Left cardiac atrium (tissue), 4 donors: ENCODE measurements at regions not wholly inside any gene's neighbourhood (a gene's known extent, or its start where the extent isn't known, plus 50 kb on each side); places are given as distances from the start of the nearest gene placed in this dataset.

ENCODE experiments used
- ATAC-seq, 2 donors: fragments of 200-7000 bp; cut with Tn5 transposase; one replicate each; pipeline ENCODE4 v1.9.1; 2020; ENCODE audit warnings: mild to moderate bottlenecking in 2 of 2, moderate library complexity in 2 of 2
- DNase-seq: peaks from one replicate; pipeline ENCODE4 v3.0.0-alpha.2; 2020
- intact Hi-C, 2 donors: fragments of 100-400 bp; cut with DNase I; formaldehyde crosslinking; loops; one replicate each; pipeline versions ENCODE4 v1.14.1 to v1.15.1; 2022 to 2023
- donor health status: DM: no; HTN: yes; CAD: no.
- donor health status: DM: no; HTN: yes; CAD: no; lungs with severe emphysema.
- donor health status: DM: yes; HTN: yes; CAD: no.
- donor health status: Dilated cardiomyopathy.

DNA sequence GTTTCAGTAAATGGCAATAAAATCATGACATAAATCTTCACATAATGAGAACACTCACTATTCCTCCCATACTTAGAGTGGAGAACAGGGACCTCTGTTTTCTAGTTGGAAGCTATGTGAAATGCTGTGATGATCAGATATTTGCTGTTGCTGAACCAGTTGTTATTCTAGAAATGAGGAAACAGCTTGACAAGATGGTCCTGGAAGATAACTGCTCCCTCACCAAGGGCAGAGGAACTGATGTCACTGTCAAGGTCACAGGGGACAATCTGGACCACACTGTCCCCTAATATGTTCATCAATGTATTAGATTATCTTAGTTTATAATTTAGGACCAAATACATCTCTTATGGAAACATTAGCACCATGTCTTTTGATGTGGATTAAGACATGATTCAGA is 1173.3 kb downstream of the PCDH17 start:
- ATAC-seq (no peak), DNase-seq (no peak)
- intact Hi-C loops = no loop called here

DNA sequence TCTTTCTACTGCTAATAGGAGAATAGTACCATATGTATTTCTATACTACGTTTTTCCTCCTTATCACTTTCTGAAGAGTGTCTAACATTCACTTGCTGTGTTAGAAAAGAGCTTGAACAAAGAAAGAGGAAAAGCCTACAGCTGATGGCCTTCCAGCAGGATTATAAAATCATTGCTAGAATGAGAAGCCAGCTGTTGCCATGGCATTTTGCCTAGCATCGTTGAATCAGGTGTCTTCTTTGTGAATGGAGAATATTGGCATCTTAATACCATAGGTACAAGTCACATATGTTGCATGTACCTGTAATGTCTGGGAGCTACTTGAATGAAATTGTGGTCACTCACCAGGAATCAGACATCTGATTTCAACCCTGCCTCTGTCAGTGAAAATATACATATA is 1174.9 kb downstream of the PCDH17 start:
- intact Hi-C loops = no loop called here
- ATAC-seq = no peak
- DNase-seq = no peak

DNA sequence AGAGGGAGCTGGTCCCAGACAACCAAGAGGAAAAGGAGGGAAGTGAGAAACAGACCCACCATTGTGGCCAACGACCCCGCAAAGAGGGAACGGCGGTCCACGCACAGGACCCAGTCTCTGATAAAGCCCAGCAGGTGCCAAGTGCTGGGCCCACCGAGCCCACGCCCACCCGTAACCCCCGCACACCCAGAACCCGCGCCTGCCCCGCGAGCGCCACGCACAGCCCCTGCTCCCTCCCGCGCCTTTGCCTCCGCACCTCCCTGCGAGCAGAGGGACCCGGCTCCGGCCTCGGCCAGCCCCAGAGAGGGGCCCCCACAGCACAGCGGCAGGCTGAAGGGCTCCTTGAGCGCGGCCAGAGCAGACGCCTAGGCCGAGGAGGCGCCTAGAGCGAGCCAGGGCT is 1192.2 kb downstream of the PCDH17 start:
- intact Hi-C loops = no loop called here
- no peak for DNase-seq

DNA sequence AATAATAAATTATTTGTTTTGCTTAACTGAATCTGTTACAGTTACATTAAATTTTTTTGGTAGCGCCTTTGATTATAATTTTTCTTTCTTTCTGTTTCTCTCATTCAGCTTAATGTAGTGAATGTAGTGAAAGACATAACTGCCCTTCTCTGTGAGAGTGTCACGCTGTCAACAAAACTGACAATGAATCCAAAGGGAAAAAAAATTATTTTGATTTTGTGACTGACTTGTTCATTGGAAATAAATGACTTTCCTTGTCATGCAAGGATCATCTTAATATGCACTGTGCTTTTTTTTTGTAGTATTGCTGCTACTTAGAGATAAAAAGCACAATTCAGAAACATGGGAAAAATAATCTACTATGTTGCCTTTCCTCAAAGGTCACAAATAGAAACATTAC is 1196.4 kb downstream of the PCDH17 start:
- intact Hi-C loops = no loop called here
- ATAC-seq (no peak), DNase-seq (no peak)

More for the DNA sequence above, 1192.2 kb downstream of the PCDH17 start:
- ATAC-seq = no peak

DNA sequence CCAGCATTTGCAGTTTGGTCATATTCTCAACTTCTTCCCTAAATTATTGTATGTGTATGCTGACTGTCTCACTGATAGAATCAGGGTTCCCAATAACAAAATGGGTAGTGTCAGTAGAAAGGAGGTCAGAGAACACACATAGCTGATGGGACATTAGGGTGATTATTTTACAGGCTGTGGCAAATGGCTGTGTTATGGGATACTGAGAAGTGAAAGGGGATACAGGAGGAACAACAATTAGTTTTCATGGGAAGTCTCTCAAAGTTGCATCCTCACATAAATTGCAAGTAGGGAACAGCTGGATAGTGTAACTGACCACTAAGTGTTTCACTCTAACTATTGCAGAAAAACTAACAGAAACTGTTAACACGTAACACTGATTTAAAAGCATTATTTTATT is 1199.3 kb downstream of the PCDH17 start:
- no peak for ATAC-seq
- no peak for DNase-seq
- intact Hi-C loops = no loop called here

DNA sequence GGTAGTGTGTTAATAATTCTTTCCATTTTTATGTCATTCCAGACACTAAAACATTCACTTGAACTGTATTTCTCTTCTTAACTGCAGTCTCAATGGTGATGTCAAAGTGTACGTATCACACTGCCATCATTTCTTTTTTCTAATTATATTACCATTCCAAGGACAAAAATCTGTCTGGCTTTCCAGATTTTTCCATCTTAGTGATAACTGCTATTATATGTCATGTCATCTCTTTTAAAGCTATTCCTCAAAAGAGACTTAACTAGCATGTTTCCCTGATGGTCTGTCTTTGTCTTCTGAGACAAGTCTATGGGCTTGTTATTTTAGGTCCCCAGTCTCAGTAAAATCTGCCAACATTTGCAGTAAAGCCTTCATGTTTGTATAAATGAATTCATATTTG is 1207.1 kb downstream of the PCDH17 start:
- DNase-seq (no peak), ATAC-seq (no peak)
- intact Hi-C loops = no loop called here

DNA sequence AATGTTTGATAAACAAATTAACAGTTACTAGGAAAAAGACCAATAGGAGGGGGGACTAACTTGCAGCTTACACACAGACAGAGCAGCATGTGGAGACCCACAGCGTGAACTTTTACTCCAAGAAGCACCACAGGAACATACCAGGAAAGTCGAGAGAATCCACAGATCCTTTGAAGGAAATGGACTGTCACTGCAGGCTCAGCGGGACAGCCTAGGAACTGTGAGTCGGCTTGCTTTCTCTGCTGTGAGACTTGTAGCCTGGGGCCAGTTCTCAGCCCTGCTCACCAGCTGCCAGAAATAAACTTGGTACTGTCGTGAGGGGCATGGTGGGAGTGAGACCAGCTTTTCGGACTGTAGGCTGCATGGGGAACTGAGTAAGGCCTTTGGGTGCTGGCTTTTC is 1211.5 kb downstream of the PCDH17 start:
- intact Hi-C loops = no loop called here
- DNase-seq (no peak), ATAC-seq (no peak)

DNA sequence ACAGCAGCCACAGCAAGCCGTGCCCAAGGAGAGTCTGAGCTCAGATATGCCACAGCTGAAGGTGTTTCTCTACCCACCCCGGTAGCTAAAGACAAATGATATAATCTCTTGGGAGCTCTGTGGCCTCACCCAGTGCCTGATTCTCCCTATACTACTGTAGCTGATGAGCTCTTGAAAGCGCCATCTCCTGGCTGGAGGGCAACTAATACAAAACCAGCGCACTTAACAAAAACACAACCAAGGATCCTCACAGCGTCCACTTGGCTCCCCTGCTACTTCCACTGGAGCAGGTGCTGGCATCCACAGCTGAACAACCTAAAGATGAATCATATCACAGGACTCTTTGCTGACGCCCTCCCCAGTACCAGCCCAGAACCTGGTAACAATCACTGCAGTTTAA is 1212.0 kb downstream of the PCDH17 start:
- no peak for ATAC-seq
- intact Hi-C loops = no loop called here
- no peak for DNase-seq

DNA sequence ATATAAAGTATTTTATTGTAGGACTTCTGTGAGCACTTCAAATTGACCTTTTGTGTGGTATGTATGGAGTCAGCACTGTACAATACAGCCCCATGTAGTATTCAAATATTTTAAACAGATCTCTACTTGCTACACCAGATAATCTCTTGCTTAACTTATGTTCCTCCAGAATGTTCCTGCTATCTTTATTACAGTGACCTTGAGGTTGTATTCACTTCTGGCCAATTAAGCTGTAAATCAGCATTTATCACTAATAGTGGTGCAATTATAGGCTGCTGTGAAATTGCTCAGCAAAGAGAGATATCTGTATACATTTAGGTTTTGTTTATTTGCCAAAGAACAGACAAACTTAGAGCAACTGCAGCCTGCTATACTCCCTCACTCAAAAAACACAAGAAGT is 1218.6 kb downstream of the PCDH17 start:
- no peak for ATAC-seq
- DNase-seq = no peak
- intact Hi-C loops = no loop called here

DNA sequence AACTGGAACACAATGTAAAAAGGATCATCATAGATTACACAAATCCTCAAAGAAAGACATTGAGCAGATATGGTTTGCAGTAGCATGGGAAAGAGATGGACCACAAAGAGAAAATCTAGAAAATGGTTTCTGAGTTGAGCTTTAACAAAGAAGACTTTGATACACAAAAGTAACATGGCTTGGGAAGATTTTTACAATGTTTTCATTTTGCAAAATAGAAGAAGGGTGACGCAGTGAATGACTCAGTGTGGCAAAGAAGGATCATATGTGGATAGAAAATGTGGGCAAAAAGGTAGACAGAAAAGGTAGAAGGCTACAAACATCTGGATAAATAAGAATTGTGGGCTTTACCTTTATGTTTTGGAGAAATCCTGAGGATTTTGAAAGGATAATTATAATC is 1220.5 kb downstream of the PCDH17 start:
- ATAC-seq (no peak), DNase-seq (no peak)
- intact Hi-C loops = no loop called here

DNA sequence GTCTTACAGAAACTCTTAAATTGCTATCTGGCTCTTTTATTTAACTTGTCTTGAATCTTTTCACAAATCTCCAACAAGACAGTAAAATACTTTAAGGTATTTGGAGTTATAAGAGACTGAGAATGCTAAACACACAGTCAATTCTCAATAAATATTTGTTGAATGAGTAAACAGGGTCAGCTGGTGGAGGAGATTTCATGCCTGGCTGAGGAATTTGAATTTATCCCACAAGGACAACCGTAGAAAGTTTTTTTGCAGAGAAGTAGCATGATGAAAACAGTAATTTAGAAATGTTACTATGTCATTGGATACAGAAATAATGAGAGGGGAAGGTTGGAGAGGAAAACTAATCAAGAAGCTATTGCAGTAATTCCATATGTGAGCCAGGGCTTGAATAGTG is 1223.7 kb downstream of the PCDH17 start:
- intact Hi-C loops = no loop called here
- DNase-seq (no peak), ATAC-seq (no peak)

DNA sequence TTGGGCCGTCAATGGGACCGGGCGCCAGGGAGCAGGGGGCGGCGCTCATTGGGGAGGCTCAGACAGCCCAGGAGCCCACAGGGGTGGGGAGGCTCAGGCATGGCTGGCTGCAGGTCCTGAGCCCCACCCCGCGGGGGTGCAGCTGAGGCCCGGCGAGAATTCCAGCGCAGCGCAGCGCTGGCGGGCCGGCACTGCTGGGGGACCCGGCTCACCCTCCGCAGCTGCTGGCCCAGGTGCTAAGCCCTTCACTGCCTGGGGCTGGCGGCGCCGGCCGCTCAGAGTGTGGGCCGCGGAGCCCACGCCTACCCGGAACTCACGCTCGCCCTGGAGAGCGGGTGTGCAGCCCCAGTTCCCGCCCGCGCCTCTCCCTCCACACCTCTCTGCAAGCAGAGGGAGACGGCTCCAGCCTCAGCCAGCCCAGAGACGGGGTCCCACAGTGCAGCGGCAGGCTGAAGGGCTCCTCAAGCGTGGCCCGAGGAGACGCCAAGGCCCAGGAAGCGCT is 1227.4 kb downstream of the PCDH17 start:
- ATAC-seq (no peak), DNase-seq (no peak)
- intact Hi-C loops = no loop called here

DNA sequence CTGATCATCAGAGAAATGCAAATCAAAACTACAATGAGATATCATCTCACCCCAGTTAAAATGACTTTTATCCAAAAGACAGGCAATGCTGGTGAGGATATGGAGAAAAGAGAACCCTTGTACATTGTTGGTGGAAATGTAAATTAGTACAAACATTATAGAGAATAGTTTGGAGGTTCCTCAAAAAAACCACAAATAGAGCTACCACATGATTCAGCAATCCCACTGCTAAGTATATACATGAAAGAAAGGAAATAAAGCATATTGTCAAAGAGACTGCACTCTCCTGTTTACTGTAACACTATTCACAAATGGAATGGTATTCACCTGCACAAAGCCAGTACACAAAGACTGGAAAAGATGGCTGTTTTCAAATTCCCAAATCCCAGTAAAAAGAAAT is 1233.7 kb downstream of the PCDH17 start:
- intact Hi-C loops = no loop called here
- DNase-seq (no peak), ATAC-seq (no peak)

DNA sequence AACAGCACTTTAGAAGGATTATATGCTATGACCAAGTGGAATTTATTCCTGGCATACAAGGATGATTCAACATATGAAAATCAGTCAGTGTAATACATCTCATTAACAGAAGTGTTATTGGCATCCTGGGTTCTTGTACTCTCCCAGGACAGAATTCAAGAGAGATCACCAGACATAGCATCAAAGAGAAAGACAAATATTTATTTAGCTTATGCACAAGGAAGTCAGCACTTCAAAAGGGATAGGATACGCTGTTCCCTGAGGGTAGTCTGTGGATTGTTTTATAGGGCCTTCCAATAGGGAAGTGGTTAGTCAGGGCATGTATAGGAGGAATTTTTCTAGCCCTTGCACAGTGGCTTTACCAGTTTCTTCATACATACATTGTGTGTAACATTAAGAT is 1238.0 kb downstream of the PCDH17 start:
- ATAC-seq = no peak
- intact Hi-C loops = no loop called here
- DNase-seq = no peak

DNA sequence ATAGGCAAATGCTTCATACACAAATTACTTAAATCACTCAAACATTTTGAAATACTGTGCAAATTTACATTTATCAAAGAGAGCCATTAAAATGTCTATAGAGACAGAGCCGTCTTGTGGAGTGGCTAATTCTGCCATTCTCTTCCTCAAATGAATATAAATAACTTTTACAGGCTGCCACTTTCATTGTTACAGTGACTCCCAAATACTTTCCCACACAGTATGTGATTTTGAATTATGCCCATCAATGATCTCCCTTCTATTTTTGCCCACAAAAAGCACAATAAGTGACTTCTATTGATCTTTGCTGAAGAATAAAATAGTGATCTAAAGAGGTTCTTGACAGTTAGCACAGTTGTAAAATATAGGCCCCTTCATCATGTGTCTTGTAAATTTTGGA is 1244.9 kb downstream of the PCDH17 start:
- intact Hi-C loops = no loop called here

DNA sequence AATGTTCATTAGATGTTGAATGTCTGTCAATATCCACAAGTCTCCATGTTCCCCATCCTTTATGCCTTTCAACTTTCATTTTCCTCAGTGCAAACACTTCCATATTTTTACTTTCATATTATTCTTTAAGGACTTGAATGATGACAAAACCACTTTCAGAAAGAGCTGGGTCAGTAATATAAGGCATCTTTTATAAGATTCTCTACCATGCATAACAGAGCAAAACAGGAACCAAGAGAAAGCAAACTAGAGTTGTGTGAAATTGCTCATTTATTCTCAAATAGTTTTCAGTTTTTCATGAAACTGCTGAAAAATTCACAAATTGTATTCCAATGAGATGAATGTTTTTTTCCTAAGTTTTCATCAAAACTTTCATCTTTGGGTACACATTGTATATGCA is 1247.6 kb downstream of the PCDH17 start:
- intact Hi-C loops = loop anchor here in 1 of 2 donors (1.0 kb wide), 1 partner anchor 9 kb away; no protein-coding TSS in a partner anchor
- no peak for ATAC-seq
- no peak for DNase-seq

More for the DNA sequence above, 1244.9 kb downstream of the PCDH17 start:
- no peak for DNase-seq
- no peak for ATAC-seq

DNA sequence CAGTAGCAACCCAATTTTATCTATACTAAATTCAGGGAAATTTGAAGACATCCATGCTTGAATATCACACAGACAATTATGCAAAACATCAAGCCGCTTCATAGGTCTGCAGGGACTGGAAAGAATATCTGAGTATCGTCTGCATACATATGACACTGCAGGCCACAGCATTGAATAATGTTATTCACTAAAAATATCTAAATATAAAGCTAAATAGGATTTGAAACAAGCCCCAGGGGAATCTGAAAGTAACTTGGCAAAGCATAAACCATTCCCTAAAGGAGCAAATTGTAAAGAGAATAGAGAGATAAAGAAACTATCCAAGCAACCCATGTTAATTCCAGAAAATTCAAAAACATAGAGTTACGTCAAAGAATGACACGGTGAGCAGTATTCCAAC is 1251.0 kb downstream of the PCDH17 start:
- DNase-seq (no peak), ATAC-seq (no peak)
- intact Hi-C loops = no loop called here

DNA sequence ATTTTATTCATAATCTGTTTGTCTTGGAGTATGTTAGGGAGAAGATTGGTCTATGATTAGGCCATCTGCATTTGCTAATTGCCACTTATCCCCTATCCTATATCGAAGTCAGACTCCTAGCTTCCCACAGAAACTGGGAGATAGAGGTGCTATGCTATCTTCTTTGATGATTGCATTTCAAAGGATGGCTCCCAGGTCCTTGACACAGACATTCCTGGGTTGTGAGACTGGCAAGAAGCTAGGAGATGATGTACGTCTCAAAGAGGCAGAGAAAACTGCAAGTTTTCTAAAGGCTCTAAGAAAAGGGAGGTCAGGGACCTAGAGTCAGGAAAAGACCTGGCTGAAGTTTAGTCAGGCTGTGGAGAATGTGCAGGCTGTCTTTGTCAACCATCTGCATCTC is 1251.9 kb downstream of the PCDH17 start:
- intact Hi-C loops = no loop called here
- DNase-seq = no peak
- no peak for ATAC-seq

DNA sequence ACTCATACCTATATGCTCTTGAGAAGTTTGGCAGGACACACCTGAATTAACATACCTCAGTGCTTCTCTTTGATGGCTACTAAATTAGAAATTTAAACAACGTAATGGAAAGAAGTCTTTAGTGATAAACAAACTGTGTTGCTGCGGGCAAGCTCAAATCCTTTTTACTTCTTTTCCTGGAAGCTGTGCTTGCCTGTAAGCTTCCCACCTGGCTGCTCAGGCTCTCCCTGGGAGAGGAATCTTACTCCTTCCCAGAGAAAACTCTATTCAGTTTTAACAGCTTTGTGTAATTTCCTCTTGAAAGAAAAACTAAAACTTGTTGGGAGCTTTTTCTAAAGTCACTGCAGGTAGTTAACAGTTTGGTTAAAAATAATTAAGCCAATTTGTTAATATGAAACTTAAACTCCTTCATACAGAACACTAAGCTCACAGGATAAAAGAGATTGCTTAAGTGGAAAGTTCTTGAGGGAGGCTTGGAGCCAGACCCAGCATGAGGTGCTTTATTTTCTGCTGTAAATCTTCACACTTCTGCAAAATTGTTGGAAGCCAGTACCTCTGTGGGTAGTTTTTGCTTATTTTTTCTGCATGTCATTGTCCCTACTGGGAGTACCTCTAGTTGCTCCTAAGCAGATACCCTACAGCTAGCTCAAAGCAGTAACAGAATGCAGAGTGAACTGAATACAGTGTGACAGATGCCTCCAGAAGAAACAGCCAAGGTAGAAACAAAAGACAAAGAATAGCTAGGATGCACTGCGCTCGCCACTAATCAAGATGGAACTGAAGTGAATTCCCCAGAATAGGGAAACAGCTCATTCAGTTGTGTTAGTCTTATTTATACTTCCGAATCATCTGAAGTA is 1253.0 kb downstream of the PCDH17 start:
- intact Hi-C loops = no loop called here

DNA sequence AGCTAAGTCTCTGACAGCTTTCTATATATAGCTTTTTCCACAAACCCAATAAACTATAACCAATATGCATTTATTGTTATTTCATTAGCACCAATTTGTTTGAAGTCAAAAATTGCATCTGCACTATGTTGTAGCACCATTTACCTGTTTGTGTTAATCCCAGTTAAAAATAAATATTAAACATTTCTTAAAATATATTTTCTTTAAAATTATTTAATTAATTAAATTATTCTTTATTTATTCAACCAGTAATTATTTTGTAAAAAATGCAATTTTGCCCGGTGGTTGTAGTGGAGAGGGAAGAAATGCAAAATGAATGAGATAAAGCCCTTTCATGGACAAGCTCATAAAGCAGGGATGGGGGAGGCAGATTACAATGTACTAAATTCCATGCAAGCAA is 1257.9 kb downstream of the PCDH17 start:
- no peak for ATAC-seq
- DNase-seq = no peak
- intact Hi-C loops = no loop called here

More for the DNA sequence above, 1253.0 kb downstream of the PCDH17 start:
- DNase-seq (no peak), ATAC-seq (no peak)

DNA sequence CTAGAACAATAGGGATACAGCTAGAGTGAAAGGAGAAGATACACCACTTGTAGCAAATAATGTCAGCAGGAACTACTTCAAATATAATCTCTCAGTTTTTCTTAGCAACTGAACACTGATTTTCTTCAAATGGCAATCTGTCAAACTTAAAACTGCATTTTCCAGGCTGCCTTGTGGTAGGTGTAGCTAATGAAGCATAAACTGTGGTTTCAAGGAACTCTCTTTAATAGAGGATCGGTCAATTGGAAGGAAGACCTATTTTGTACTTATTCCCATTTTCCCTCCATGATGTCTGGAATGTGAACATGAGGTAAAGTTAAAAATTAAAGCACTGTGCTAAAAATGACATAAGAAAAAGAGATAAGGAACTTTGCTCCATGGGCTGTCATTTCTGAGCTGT is 1261.9 kb downstream of the PCDH17 start:
- intact Hi-C loops = no loop called here
- no peak for ATAC-seq
- no peak for DNase-seq
